WTC11 (cell line): ENCODE measurements at regions not wholly inside any gene's neighbourhood (a gene's known extent, or its start where the extent isn't known, plus 50 kb on each side); places are given as distances from the start of the nearest gene placed in this dataset.
"Not testable (repeated sequence)": the region's sequence is repeated elsewhere in the genome, so short reads cannot be mapped to it uniquely, and the experiment has no call there.

Experiments
- ATAC-seq: fragments of 200-7000 bp; cut with Tn5 transposase; 2 replicates; pipeline ENCODE4 v1.10.0; 2021; ENCODE audit warnings: mild to moderate bottlenecking, moderate library complexity
- CTCF ChIA-PET: fragments of 300-600 bp; sonication (Branson Sonifier 250); formaldehyde crosslinking; loops from one replicate; lab custom pipeline; 2021; ENCODE audit warnings: antibody characterized with exemption; lab: Charles Lee
- POLR2A ChIA-PET: fragments of 350-600 bp; sonication (Branson Sonifier 250); formaldehyde crosslinking; loops from one replicate; lab custom pipeline; 2021; ENCODE audit warnings: antibody characterized with exemption; lab: Charles Lee
- DNase-seq: peaks from one replicate; pipeline ENCODE4 v3.0.0; 2021; ENCODE audit warnings: low spot score
- H3K27ac Mint-ChIP-seq: 2 replicates; pipeline ENCODE4 v1.8.0; 2021; ENCODE audit warnings: mixed read lengths
- H3K27me3 Mint-ChIP-seq: 2 replicates; pipeline ENCODE4 v1.8.0; 2021; ENCODE audit warnings: low read depth, mild to moderate bottlenecking, moderate library complexity, mixed read lengths
- H3K36me3 Mint-ChIP-seq: 2 replicates; pipeline ENCODE4 v1.8.0; 2021; ENCODE audit warnings: mixed read lengths
- H3K4me1 Mint-ChIP-seq: 2 replicates; pipeline ENCODE4 v1.8.0; 2022; ENCODE audit warnings: mixed read lengths
- H3K4me3 Mint-ChIP-seq: 2 replicates; pipeline ENCODE4 v1.8.0; 2021; ENCODE audit warnings: mild to moderate bottlenecking, moderate library complexity, mixed read lengths
- H3K9me3 Mint-ChIP-seq: 2 replicates; pipeline ENCODE4 v1.8.0; 2021; ENCODE audit warnings: mixed read lengths
- CDX4 ChIP-seq: fragments of 250-450 bp; sonication (Bioruptor Pico); IDR thresholded peaks from 2 replicates; pipeline ENCODE4 v1.9.0; 2021; ENCODE audit warnings: moderate library complexity, mild to moderate bottlenecking, inconsistent platforms, borderline replicate concordance
- CREB1 ChIP-seq: sonication (generic); formaldehyde crosslinking; IDR thresholded peaks from 2 replicates; pipeline ENCODE4 v1.8.0; 2023; ENCODE audit warnings: mild to moderate bottlenecking, missing genetic modification reagents
- ELF4 ChIP-seq: sonication (generic); formaldehyde crosslinking; IDR thresholded peaks from 2 replicates; pipeline ENCODE4 v1.8.1; 2022; ENCODE audit warnings: low read depth, mild to moderate bottlenecking, moderate library complexity, missing genetic modification reagents
- ETV6 ChIP-seq: sonication (generic); formaldehyde crosslinking; IDR thresholded peaks from 2 replicates; pipeline ENCODE4 v1.8.1; 2022; ENCODE audit warnings: mild to moderate bottlenecking, missing genetic modification reagents
- FOXJ3 ChIP-seq: sonication (generic); formaldehyde crosslinking; IDR thresholded peaks from 2 replicates; pipeline ENCODE4 v1.9.0; 2021; ENCODE audit warnings: missing genetic modification reagents, mild to moderate bottlenecking, borderline replicate concordance
- FOXP1 ChIP-seq: sonication (generic); formaldehyde crosslinking; IDR thresholded peaks from 2 replicates; pipeline ENCODE4 v1.8.0; 2022; ENCODE audit warnings: missing genetic modification reagents, mild to moderate bottlenecking, moderate library complexity, borderline replicate concordance
- GABPB1 ChIP-seq: sonication (generic); formaldehyde crosslinking; IDR thresholded peaks from 2 replicates; pipeline ENCODE4 v1.8.1; 2023; ENCODE audit warnings: mild to moderate bottlenecking, missing genetic modification reagents
- MYBL2 ChIP-seq: sonication (generic); formaldehyde crosslinking; IDR thresholded peaks from 2 replicates; pipeline ENCODE4 v1.8.1; 2023; ENCODE audit warnings: mild to moderate bottlenecking, moderate library complexity, missing genetic modification reagents
- NR3C1 ChIP-seq: sonication (generic); formaldehyde crosslinking; conservative IDR thresholded peaks from 2 replicates; pipeline ENCODE4 v1.8.1; 2023; ENCODE audit warnings: low read depth, mild to moderate bottlenecking, missing genetic modification reagents
- OVOL2 ChIP-seq: fragments of 250-450 bp; sonication (Bioruptor Pico); IDR thresholded peaks from 2 replicates; pipeline ENCODE4 v1.9.0; 2021; ENCODE audit warnings: mild to moderate bottlenecking, borderline replicate concordance
- PRRX2 ChIP-seq: fragments of 250-450 bp; sonication (Bioruptor Pico); IDR thresholded peaks from 2 replicates; pipeline ENCODE4 v1.8.0; 2021; ENCODE audit warnings: mild to moderate bottlenecking
- SP1 ChIP-seq: sonication (generic); formaldehyde crosslinking; conservative IDR thresholded peaks from 2 replicates; pipeline ENCODE4 v1.8.1; 2022; ENCODE audit warnings: missing genetic modification reagents
- ZMAT4 ChIP-seq: fragments of 250-450 bp; sonication (Bioruptor Pico); IDR thresholded peaks from 2 replicates; pipeline ENCODE4 v1.9.0; 2021; ENCODE audit warnings: mild to moderate bottlenecking
- ZNF232 ChIP-seq: sonication (generic); formaldehyde crosslinking; IDR thresholded peaks from 2 replicates; pipeline ENCODE4 v1.8.0; 2022; ENCODE audit warnings: mild to moderate bottlenecking, missing genetic modification reagents
- ZNF512 ChIP-seq: sonication (generic); formaldehyde crosslinking; IDR thresholded peaks from 2 replicates; pipeline ENCODE4 v1.8.1; 2022; ENCODE audit warnings: missing genetic modification reagents, borderline replicate concordance
- ZNF671 ChIP-seq: fragments of 250-450 bp; sonication (Bioruptor Pico); IDR thresholded peaks from 2 replicates; pipeline ENCODE4 v1.8.0; 2021; ENCODE audit warnings: mild to moderate bottlenecking
- TF ChIP-seq, protein P1 (sequence below): sonication (generic); formaldehyde crosslinking; IDR thresholded peaks from 2 replicates; pipeline ENCODE4 v1.8.1; 2023; ENCODE audit warnings: mild to moderate bottlenecking, missing genetic modification reagents, moderate library complexity

GRCh38 chr10:28367929-28368484, 65.1 kb upstream of the MPP7 start:
- ATAC-seq (no peak), DNase-seq (no peak)
- no peaks in the 10 kb centered on the region for H3K36me3 Mint-ChIP-seq
- peaks cover 4% of the 10 kb centered on the region for H3K9me3 Mint-ChIP-seq
- no peak overlapping the region for H3K27ac Mint-ChIP-seq
- 0 out of 2 replicates have a peak, but pooled peaks cover 2% of the 10 kb centered on the region for H3K4me1 Mint-ChIP-seq
- H3K27me3 Mint-ChIP-seq = no peaks in the 10 kb centered on the region
- TF ChIP-seq GABPB1 = no peak
- no peak for TF ChIP-seq ETV6 (CRISPR knock-in tag)
- no peak for TF ChIP-seq ZMAT4 (CRISPR knock-in tag)
- TF ChIP-seq ELF4 (CRISPR knock-in tag) = no peak
- no peak for TF ChIP-seq ZNF232 (CRISPR knock-in tag)
- TF ChIP-seq, all 79 proteins: peak for 0
- H3K4me3 Mint-ChIP-seq = no peak overlapping the region
- ChIA-PET POLR2A (interaction anchor here (0.7 kb wide), 1 partner anchor 66 kb away, joined by 3 read pairs; no protein-coding TSS in a partner anchor), CTCF (interaction anchor here (0.5 to 1.3 kb wide), 5 partner anchors 13 to 798 kb away, joined by 3 to 5 read pairs (median 4); partner anchors contain the start of gene MPP7)

DNA sequence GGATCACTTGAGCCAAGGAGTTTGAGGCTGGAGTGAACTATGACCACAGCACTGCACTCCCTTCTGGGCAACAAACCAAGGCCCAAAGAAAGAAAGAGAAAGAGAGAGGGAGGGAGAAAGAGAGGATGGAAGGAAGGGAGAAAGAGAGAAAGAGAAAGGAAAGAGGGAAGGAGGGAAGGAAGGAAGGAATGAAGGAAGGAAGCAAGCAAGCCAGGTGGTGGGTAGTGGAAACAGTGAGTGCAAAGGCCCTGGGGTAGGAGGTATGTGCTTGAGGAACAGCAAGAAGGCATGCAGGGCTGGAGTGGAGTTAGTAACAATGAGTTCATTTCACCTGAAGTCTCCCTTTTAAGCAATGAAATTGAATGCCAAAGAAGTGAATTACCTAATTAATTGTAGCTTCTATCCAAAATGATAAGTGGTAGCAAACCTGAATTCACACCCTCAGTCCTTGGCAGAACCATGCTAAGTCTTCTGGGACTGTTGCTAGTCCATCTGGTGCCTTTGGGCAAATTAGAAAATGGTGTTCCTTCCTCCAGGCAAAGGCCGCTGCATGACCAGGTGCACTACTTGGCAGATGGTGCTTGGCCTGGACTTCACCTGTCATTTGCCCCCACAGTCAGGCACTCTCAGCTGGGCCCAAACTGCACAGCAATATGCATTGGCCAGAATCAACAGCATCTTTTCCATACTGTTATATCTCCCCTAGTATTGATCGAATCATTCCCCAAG, 67.4 kb upstream of the MPP7 start:
- H3K4me1 Mint-ChIP-seq = peaks cover 6% of the 10 kb centered on the region; the same call in 1 of the 2 replicates
- no peak for ATAC-seq

DNA sequence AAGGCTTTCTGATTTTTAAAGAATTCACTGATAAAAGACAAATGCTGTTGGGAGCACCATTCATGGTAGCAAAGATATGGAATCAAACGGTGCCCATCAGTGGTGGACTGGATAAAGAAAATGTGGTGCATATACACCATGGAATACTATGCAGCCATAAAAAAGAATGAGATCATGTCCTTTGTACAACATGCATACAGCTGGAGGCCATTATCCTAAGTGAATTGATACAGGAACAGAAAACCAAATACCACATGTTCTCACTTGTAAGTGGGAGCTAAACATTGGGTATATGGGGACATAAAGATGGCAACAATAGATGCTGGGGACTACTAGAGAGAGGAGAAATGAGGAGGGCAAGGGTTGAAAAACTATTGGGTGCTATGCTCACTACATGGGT, 68.8 kb upstream of the MPP7 start:
- H3K4me3 Mint-ChIP-seq, DNase-seq, CTCF ChIA-PET, H3K27me3 Mint-ChIP-seq, H3K9me3 Mint-ChIP-seq, H3K36me3 Mint-ChIP-seq, POLR2A ChIA-PET, ATAC-seq, H3K27ac Mint-ChIP-seq: not testable (repeated sequence)
- peaks cover 12% of the 10 kb centered on the region; the same call in 1 of the 2 replicates for H3K4me1 Mint-ChIP-seq

More for the DNA sequence above, 67.4 kb upstream of the MPP7 start:
- H3K27me3 Mint-ChIP-seq = no peaks in the 10 kb centered on the region
- peaks cover 4% of the 10 kb centered on the region for H3K9me3 Mint-ChIP-seq
- H3K36me3 Mint-ChIP-seq = no peaks in the 10 kb centered on the region
- CTCF ChIA-PET = no interaction called here
- POLR2A ChIA-PET = no interaction called here
- no peak overlapping the region for H3K27ac Mint-ChIP-seq
- TF ChIP-seq ZNF232 (CRISPR knock-in tag) (no peak), NR3C1 (no peak)
- H3K4me3 Mint-ChIP-seq = no peak overlapping the region
- DNase-seq = no peak

DNA sequence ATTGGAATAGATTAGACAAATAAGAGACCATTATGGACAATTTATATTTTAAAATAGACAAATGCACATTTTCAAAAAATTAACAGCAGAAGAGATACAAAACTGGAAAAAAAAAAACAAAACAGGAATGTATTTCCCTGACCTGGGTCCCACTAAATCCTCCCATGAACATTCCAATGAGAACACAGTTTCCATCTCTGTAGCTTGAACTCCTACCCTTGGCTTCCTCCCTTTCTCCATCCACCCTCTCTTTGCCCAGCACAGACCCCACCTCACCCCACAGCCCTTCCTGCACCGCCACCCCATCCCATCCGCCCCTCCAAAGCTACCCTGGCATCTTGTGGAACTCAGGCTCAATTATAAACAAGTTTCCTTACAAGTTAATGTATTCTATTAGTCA, 71.2 kb upstream of the MPP7 start:
- ATAC-seq = no peak
- ChIA-PET POLR2A (no interaction called here), CTCF (interaction anchor here (0.6 to 1.8 kb wide), 3 partner anchors 20 to 869 kb away, joined by 4 to 7 read pairs (median 4); partner anchors contain the start of gene MPP7)
- TF ChIP-seq CREB1 (CRISPR knock-in tag) (no peak), OVOL2 (CRISPR knock-in tag) (no peak), SP1 (CRISPR knock-in tag) (no peak), CDX4 (CRISPR knock-in tag) (no peak)
- no peak overlapping the region for H3K4me3 Mint-ChIP-seq
- peaks cover 10% of the 10 kb centered on the region; the same call in 1 of the 2 replicates for H3K4me1 Mint-ChIP-seq
- H3K27ac Mint-ChIP-seq = no peak overlapping the region
- H3K9me3 Mint-ChIP-seq = peaks cover 4% of the 10 kb centered on the region
- no peaks in the 10 kb centered on the region for H3K36me3 Mint-ChIP-seq
- no peaks in the 10 kb centered on the region for H3K27me3 Mint-ChIP-seq
- no peak for DNase-seq

- no peak overlapping the region for H3K27ac Mint-ChIP-seq
- ATAC-seq (no peak), DNase-seq (no peak)
- H3K4me3 Mint-ChIP-seq = no peak overlapping the region
- H3K27me3 Mint-ChIP-seq = no peaks in the 10 kb centered on the region
- peaks cover 10% of the 10 kb centered on the region; the same call in 1 of the 2 replicates for H3K4me1 Mint-ChIP-seq
- CTCF ChIA-PET = no interaction called here
- no peaks in the 10 kb centered on the region for H3K36me3 Mint-ChIP-seq
- H3K9me3 Mint-ChIP-seq = peaks cover 4% of the 10 kb centered on the region
- POLR2A ChIA-PET = no interaction called here
- TF ChIP-seq ZNF512 = no peak
- no peak for TF ChIP-seq PRRX2 (CRISPR knock-in tag)
- TF ChIP-seq ZNF232 (CRISPR knock-in tag) = no peak
- TF ChIP-seq ZNF671 (CRISPR knock-in tag) = no peak
- TF ChIP-seq MYBL2 (CRISPR knock-in tag) = no peak
- no peak for TF ChIP-seq FOXP1 (CRISPR knock-in tag)
- no peak for TF ChIP-seq FOXJ3 (CRISPR knock-in tag)
- TF ChIP-seq CDX4 (CRISPR knock-in tag) = no peak
- TF ChIP-seq, protein P1, sequence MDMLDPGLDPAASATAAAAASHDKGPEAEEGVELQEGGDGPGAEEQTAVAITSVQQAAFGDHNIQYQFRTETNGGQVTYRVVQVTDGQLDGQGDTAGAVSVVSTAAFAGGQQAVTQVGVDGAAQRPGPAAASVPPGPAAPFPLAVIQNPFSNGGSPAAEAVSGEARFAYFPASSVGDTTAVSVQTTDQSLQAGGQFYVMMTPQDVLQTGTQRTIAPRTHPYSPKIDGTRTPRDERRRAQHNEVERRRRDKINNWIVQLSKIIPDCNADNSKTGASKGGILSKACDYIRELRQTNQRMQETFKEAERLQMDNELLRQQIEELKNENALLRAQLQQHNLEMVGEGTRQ (CRISPR knock-in tag) = no peak
Measured at GRCh38 chr10:28375399-28376354, 72.8 kb upstream of the MPP7 start.
